Spleen (tissue), 7 donors: ENCODE measurements at regions not wholly inside any gene's neighbourhood (a gene's known extent, or its start where the extent isn't known, plus 50 kb on each side); places are given as distances from the start of the nearest gene placed in this dataset.

ENCODE experiments used
- CTCF ChIP-seq, 11 experiments: fragments of 200-600 bp in 7 of 11; fragments of 450-650 bp in 4 of 11; sonication (generic) in 4 of 11; IDR thresholded peaks in 8 of 11; conservative IDR thresholded peaks in 3 of 11; 1 replicate in 7 of 11; 2 replicates in 4 of 11; pipeline versions ENCODE4 v1.4.0 to v1.8.0; 2016 to 2021; ENCODE audit warnings: antibody characterized with exemption in 11 of 11, inconsistent platforms in 4 of 11, mild to moderate bottlenecking in 1 of 11
- POLR2A ChIP-seq, 3 donors: fragments of 450-650 bp; IDR thresholded peaks; one replicate each; pipeline ENCODE4 v1.5.1; 2017; ENCODE audit warnings: antibody characterized with exemption in 3 of 3, mild to moderate bottlenecking in 1 of 3
- donor health status: DM: no; HTN: no; CAD: no; lungs with moderate emphysema.
- donor health status: DM: no; HTN: no; CAD: no.
- donor health status: DM: no; HTN: no; CAD: no.

GRCh38 chr4:173765751-173766150, 235.7 kb upstream of the HAND2 start:
- no peak for TF ChIP-seq POLR2A (IDR thresholded peaks at IDR 0.05)
- TF ChIP-seq CTCF (IDR thresholded peaks at IDR 0.05 in 8 of 11, conservative IDR thresholded peaks at IDR 0.05 in 3 of 11): no peak
